ENCODE measurements at regions not wholly inside any gene's neighbourhood (a gene's known extent, or its start where the extent isn't known, plus 50 kb on each side); places are given as distances from the start of the nearest gene placed in this dataset.
"Not testable (repeated sequence)": the region's sequence is repeated elsewhere in the genome, so short reads cannot be mapped to it uniquely, and the experiment has no call there.

DNA sequence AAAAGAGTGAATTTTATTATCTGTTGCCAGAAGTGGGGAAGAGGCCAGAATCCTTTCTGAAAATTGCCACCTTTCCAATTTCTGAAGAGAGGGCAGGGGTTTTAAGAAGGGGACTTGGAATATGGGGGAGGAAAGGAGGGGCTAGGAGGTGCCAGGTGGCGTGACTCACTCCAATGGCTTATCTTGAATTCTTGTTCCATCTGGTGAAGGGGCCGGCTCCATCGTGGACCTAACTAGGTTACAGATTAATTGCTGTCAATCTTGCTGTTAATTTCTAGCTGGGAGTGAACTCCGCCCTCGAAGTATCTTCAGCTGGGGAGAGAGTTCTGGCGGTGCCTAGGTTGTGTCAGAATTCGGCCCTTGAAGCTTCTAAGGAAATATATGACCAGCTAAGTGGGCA, 138.7 kb downstream of the YTHDC2 start:
- no peak for DNase-seq (ENCODE audit: low read depth)

- DNase-seq (ENCODE audit: low read depth), result no peak
Observed at GRCh38 chr5:113654828-113655227, 141.3 kb downstream of the YTHDC2 start.

- DNase-seq (ENCODE audit: low read depth), result no peak
Observed at GRCh38 chr5:113660206-113660605, 146.7 kb downstream of the YTHDC2 start.

DNA sequence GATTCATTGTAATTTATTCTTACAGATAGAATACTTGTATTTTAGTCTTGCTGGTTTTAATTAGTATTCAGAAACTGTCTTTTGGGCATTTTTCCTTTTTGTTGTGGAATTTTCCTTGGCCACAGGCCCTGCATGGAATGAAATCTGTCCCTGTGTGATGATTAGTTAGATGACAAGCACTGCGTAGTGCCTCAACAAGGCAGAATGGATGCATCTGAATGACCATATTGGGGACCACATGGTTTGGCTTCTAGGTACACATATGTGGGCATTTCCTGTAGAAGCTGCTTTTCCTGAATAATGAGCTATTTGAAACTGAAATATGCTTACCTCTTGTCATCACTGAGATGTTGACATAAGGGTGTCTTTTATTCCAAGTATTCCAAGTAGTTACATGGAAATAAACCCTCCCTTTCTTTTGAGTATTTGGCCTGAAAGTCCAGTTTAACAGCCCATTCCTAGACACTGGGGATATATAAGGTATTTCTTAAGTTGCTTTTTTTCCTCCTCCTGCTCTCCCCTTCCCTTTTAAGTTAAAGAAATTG, 147.3 kb downstream of the YTHDC2 start:
- no peak for DNase-seq (ENCODE audit: low read depth)

GRCh38 chr5:113663879-113664541, 150.5 kb downstream of the YTHDC2 start:
- no peak for DNase-seq (ENCODE audit: low read depth)

GRCh38 chr5:113673041-113673440, 159.5 kb downstream of the YTHDC2 start:
- no peak for DNase-seq (ENCODE audit: low read depth)

GRCh38 chr5:113675166-113675565, 161.7 kb downstream of the YTHDC2 start:
- no peak for DNase-seq (ENCODE audit: low read depth)

GRCh38 chr5:113678202-113678601, 164.7 kb downstream of the YTHDC2 start:
- no peak for DNase-seq (ENCODE audit: low read depth)

DNA sequence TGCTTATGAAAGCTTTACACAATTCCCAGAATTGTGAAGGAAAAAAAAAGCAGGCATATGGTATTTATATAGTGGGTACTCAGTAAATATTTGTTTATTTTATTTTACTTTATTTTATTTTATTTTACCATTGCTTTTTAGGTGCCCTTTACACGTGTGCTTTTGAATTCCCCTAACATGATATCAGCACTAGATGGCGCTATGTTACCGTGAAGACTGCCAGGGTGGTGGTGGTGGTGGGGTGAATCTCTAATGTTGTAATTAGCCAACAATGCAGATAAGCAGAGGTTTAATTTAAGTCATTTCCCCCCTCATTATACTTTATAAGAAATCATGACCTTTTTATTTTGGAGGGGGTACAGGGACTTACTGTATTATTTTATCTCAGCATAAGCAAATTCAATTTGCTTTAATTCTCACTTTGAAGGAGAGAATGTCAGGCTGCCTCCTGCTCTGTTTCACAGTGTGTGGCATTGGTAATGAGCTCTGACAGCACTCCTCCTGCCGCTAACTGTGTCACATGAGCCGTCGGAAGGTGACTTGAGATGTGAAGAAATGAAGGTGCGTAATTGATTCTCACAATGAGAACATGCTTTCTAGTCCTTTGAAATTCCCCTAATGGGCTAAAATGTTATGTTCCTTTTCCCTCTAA, 165.6 kb downstream of the YTHDC2 start:
- DNase-seq (ENCODE audit: low read depth), result no peak

DNA sequence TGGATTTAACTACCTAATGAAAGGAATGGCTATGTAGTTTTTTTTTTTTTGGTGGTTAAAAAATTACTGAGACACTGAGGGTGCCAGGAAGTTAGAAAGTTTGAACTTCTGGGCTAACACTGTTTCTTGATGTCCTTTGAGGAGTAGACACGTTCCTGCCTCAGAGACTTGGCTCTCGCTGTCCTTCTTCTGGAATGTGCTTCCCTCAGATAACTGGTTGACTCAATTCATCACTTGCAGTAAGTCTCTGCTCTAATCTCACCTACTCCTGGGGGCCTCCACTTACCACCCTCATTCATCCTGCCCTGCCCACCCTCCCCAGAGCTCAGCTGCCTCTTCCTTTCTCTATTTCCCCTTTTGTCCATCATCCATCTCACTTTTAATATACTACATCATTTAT, 167.0 kb downstream of the YTHDC2 start:
- DNase-seq (ENCODE audit: low read depth), result no peak

- no peak for DNase-seq (ENCODE audit: low read depth)
Observed at GRCh38 chr5:113682497-113683136, 169.1 kb downstream of the YTHDC2 start.

- DNase-seq (ENCODE audit: low read depth), result no peak
Observed at GRCh38 chr5:113683211-113683610, 169.7 kb downstream of the YTHDC2 start.

- no peak for DNase-seq (ENCODE audit: low read depth)
Observed at GRCh38 chr5:113686599-113686998, 173.1 kb downstream of the YTHDC2 start.

DNA sequence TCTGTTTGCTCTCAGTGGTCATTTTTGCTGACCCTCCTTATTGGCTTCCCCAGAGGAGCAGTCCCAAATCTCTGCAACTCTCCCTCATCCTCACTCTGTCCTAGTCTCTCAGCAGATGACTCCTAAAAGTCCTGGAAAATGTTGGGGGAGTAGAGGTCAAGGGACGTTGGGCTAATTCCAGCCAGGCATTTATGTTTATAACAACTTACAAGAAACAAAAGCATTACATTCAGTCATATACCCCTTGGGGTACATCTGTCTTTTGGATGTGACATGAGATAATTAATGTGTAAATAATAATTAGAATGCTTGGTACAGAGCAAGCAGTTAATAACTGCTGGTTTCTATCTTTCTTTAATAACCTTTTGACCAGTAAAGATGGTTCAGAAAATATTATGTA, 176.2 kb downstream of the YTHDC2 start:
- DNase-seq (ENCODE audit: low read depth), result no peak

- no peak for DNase-seq (ENCODE audit: low read depth)
Observed at GRCh38 chr5:113692466-113692865, 179.0 kb downstream of the YTHDC2 start.

DNA sequence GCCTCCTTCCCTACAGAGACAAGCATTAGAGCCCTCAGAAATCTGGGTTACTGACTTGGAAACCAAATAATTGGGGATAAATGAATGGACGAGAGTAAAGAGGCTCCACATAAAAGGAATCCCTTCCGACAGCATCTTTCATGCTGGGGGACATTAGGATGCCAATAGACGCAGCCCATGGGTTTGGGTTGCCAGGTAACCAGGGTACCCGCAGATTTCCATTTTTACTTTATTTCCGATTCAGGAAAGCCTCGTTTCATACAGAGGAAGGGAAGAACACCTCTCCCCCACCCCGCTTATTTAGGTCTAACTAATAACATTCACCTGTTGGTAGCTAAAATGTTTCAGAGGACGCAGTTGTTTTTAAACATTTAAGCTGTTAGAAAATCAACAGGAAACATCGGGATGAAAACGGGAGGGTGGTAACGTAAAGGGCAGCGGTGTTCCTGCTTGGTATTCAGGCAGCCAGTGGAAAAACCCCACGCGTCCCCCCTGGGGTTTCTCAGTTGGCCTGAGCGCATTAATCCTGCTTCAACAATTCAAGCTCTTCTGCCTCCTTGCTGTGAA, 179.5 kb downstream of the YTHDC2 start:
- no peak for DNase-seq (ENCODE audit: low read depth)

- DNase-seq (ENCODE audit: low read depth), result no peak
Observed at GRCh38 chr5:113693701-113694100, 180.2 kb downstream of the YTHDC2 start.

DNA sequence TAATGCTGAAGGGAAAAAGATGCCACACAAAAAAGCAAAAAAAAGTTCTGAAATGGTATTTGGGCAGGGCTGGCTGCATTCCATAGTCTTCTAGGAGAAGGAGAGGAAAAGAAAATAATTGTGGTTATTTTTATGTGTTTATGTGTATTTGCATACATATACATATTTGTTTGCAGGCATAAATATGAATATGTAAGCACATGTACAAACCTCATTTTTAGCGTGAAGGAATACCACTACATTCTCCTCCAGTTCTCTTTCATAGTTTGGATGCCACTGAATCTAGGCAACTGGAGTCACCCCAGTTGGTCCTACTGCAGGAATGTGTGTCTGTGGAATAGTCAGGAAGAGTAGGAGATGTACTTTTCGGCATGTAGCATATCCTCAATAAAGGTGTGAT, 181.1 kb downstream of the YTHDC2 start:
- DNase-seq (ENCODE audit: low read depth), result no peak

GRCh38 chr5:113703266-113703665, 189.8 kb downstream of the YTHDC2 start:
- DNase-seq (ENCODE audit: low read depth), result no peak

DNA sequence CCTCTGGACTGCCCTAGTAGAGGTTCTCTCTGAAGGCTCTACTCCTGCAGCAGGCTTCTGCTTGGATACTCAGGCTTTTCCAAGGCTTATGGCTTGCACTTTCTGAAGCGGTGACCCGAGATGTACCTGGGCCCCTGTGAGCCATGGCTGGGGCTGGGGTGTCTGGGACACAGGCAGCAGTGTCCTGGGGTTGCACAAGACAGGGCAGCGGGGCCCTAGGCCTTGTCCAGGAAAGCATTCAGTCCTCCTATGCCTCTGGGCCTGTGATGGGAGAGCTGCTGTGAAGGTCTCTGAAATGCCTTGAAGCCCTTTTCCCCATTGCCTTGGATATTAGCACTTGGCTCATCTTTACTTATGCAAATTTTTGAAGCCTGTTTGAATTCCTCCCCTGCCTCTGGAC, 192.2 kb downstream of the YTHDC2 start:
- no peak for DNase-seq (ENCODE audit: low read depth)

DNA sequence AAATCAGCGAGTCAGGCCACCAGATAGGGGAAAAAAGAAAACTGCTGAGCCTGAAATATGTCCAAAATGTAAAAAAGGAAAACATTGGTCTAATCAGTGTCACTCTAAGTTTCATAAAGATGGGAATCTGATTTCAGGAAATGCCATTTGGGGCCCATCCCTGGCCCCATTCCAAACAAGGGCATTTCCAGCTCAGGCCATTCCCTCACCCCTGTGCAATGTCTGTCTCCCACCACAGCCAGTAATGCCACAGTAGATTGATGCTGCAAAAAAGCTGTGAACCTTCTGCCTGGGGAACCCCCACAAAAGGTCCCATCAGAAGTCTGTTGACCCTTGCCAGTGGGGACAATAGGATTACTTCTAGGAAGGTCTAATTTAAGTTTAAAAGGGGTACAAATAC, 199.6 kb downstream of the YTHDC2 start:
- DNase-seq (ENCODE audit: low read depth), result no peak

DNA sequence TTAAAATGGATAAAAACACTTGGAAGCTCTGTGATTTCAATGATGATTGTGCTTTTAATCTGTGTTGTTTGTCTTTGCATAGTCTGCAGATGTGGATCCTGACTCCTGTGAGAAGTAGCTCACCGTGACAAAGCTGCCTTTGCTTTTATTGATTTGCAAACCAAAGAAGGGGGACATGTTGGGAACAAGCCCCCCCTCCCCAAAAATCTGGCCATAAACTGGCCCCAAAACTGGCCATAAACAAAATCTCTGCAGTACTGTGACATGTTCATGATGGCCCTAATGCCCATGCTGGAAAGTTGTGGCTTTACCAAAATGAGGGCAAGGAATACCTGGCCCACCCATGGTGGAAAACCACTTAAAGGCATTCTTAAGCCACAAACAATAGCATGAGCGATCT, 202.4 kb downstream of the YTHDC2 start:
- not testable (repeated sequence) for DNase-seq (ENCODE audit: low read depth)

- DNase-seq (ENCODE audit: low read depth), result no peak
Observed at GRCh38 chr5:113719549-113719948, 206.1 kb downstream of the YTHDC2 start.

All from fibroblast of gingiva (primary cell).